22Rv1 (cell line): ENCODE measurements at regions not wholly inside any gene's neighbourhood (a gene's known extent, or its start where the extent isn't known, plus 50 kb on each side); places are given as distances from the start of the nearest gene placed in this dataset.

Experiments used
- H3K27ac ChIP-seq: fragments of 450-650 bp; 2 replicates; pipeline ENCODE4 v1.5.1; 2017
- CTCF ChIP-seq: fragments of 450-650 bp; IDR thresholded peaks from 2 replicates; pipeline ENCODE4 v1.5.1; 2017; ENCODE audit warnings: mild to moderate bottlenecking
- ZFX ChIP-seq: fragments of 450-650 bp; IDR thresholded peaks from 2 replicates; pipeline ENCODE4 v1.6.1; 2017; ENCODE audit warnings: antibody characterized with exemption, borderline replicate concordance

GRCh38 chr11:33455867-33456463, 198.8 kb downstream of the HIPK3 start:
- H3K27ac ChIP-seq = no peak overlapping the region
- TF ChIP-seq CTCF = no peak
- TF ChIP-seq ZFX = no peak

GRCh38 chr11:33454264-33454663, 197.1 kb downstream of the HIPK3 start:
- H3K27ac ChIP-seq = no peak overlapping the region
- TF ChIP-seq ZFX (no peak), CTCF (no peak)

GRCh38 chr11:33452836-33453624, 195.8 kb downstream of the HIPK3 start:
- no peak overlapping the region for H3K27ac ChIP-seq
- TF ChIP-seq CTCF = no peak
- TF ChIP-seq ZFX = no peak

GRCh38 chr11:33451364-33451763, 194.2 kb downstream of the HIPK3 start:
- H3K27ac ChIP-seq = no peak overlapping the region
- TF ChIP-seq CTCF (no peak), ZFX (no peak)

GRCh38 chr11:33449798-33450197, 192.6 kb downstream of the HIPK3 start:
- no peak overlapping the region for H3K27ac ChIP-seq
- TF ChIP-seq CTCF = no peak
- TF ChIP-seq ZFX = no peak

- TF ChIP-seq CTCF (no peak), ZFX (no peak)
- no peak overlapping the region for H3K27ac ChIP-seq
These were observed 191.4 kb downstream of the HIPK3 start for GRCh38 chr11:33448461-33449130.

- TF ChIP-seq ZFX = no peak
- TF ChIP-seq CTCF = no peak
- H3K27ac ChIP-seq = no peak overlapping the region
These were observed 188.6 kb downstream of the HIPK3 start for GRCh38 chr11:33445761-33446161.
